ENCODE measurements at regions not wholly inside any gene's neighbourhood (a gene's known extent, or its start where the extent isn't known, plus 50 kb on each side); places are given as distances from the start of the nearest gene placed in this dataset.

DNA sequence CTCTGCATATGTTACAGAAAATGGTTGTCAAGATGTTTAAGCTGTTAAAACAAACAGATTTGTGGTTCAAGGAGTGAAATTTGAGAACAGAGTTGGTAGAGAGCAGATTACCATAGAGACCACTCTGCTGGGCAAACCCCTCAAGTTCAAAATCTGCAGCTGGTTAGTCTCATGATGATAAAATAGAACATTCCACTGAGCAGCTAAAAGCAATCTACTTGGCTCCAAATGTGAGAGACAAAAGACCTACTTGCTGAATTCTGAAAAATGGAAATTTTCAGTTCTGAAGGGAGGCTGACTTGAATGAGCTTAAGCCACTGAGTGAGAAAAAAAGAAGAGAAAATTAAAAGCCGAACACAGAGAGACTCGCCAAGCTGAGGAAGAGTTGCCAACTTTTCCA lies 519.3 kb downstream of the NOVA1 start:
- no peaks in the 10 kb centered on the region for H3K23me2 ChIP-seq (ENCODE audit: insufficient read length, low read depth, low read length, poor library complexity, severe bottlenecking)
- no peak overlapping the region for H3K27ac Mint-ChIP-seq
- no peaks in the 10 kb centered on the region for H3K36me3 Mint-ChIP-seq (ENCODE audit: insufficient read depth in 1 of 3, low read depth in 3 of 3)
- H2BK5ac ChIP-seq (ENCODE audit: insufficient read length, low read length): no peak overlapping the region
- peaks cover 5 to 10% of the 10 kb centered on the region in 2 experiments for H3K4me1 Mint-ChIP-seq
- no peaks in the 10 kb centered on the region for H4K20me1 ChIP-seq (ENCODE audit: control insufficient read depth, insufficient read depth, insufficient read length)
- no peak overlapping the region for H3K18ac ChIP-seq (ENCODE audit: insufficient read length, low read depth, low read length)
- no peaks in the 10 kb centered on the region for H3K79me2 ChIP-seq (ENCODE audit: insufficient read depth, low read length)
- no peaks in the 10 kb centered on the region for H3K79me1 ChIP-seq (ENCODE audit: insufficient read depth, low read depth, low read length, poor library complexity, severe bottlenecking)
- H2BK120ac ChIP-seq (ENCODE audit: low read depth, low read length, poor library complexity, severe bottlenecking): no peak overlapping the region
- no peak overlapping the region for H3K56ac ChIP-seq (ENCODE audit: insufficient read length, low read depth, low read length)
- H3K4ac ChIP-seq (ENCODE audit: low read depth, low read length): no peak overlapping the region
- no peak overlapping the region for H3K27ac ChIP-seq (ENCODE audit: insufficient read length, low read depth, low read length)
- no peak overlapping the region for H4K91ac ChIP-seq (ENCODE audit: insufficient read length, low read depth, low read length)
- no peak for DNase-seq
- TF ChIP-seq, protein P1, sequence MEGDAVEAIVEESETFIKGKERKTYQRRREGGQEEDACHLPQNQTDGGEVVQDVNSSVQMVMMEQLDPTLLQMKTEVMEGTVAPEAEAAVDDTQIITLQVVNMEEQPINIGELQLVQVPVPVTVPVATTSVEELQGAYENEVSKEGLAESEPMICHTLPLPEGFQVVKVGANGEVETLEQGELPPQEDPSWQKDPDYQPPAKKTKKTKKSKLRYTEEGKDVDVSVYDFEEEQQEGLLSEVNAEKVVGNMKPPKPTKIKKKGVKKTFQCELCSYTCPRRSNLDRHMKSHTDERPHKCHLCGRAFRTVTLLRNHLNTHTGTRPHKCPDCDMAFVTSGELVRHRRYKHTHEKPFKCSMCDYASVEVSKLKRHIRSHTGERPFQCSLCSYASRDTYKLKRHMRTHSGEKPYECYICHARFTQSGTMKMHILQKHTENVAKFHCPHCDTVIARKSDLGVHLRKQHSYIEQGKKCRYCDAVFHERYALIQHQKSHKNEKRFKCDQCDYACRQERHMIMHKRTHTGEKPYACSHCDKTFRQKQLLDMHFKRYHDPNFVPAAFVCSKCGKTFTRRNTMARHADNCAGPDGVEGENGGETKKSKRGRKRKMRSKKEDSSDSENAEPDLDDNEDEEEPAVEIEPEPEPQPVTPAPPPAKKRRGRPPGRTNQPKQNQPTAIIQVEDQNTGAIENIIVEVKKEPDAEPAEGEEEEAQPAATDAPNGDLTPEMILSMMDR (conservative IDR thresholded peaks at IDR 0.05): no peak
- H3K9me3 Mint-ChIP-seq: no peaks in the 10 kb centered on the region; a peak in 1 of 5 replicates
- H3K9me3 ChIP-seq (ENCODE audit: control insufficient read depth, low read depth, low read length): no peaks in the 10 kb centered on the region
- no peaks in the 10 kb centered on the region for H3K27me3 ChIP-seq (ENCODE audit: insufficient read depth, low read length)
- no CpG with 5 or more reads among the region's 2 CpGs for WGBS (ENCODE audit: extremely low coverage, insufficient read length, low lambda C conversion rate)
- no peak overlapping the region for H2AFZ ChIP-seq (ENCODE audit: low read length)
- H2BK12ac ChIP-seq (ENCODE audit: insufficient read length, low read depth, low read length): no peak overlapping the region
- H4K5ac ChIP-seq (ENCODE audit: insufficient read length, low read depth, low read length): no peak overlapping the region
- no peak overlapping the region for H3T11ph ChIP-seq (ENCODE audit: low read length)
- no peak overlapping the region for H3K9ac ChIP-seq (ENCODE audit: extremely low read depth, insufficient read length, low read length)
- H2BK15ac ChIP-seq (ENCODE audit: low read depth, low read length): no peak overlapping the region
- H3K14ac ChIP-seq (ENCODE audit: insufficient read depth, low read length): no peak overlapping the region
- H3K27me3 Mint-ChIP-seq (ENCODE audit: low read depth): no peaks in the 10 kb centered on the region; the same call in 1 of the 2 replicates
- H4K8ac ChIP-seq (replicated peaks; ENCODE audit: insufficient read length, low read depth, low read length): no peak overlapping the region
- no peaks in the 10 kb centered on the region for H3K4me1 ChIP-seq (ENCODE audit: insufficient read depth, low read length)
- no peak overlapping the region for H3K4me2 ChIP-seq (ENCODE audit: insufficient read depth, insufficient read length, low read length)
- H3K4me3 Mint-ChIP-seq: no peak overlapping the region
- H2BK20ac ChIP-seq (ENCODE audit: low read depth, low read length, poor library complexity, severe bottlenecking): no peak overlapping the region
- no peak overlapping the region for H2AK5ac ChIP-seq (ENCODE audit: insufficient read length, low read length)
- H3K23ac ChIP-seq (ENCODE audit: insufficient read length, low read depth, low read length): no peak overlapping the region

Measured in H9 (cell line).